GM19467 (cell line): ENCODE measurements at regions not wholly inside any gene's neighbourhood (a gene's known extent, or its start where the extent isn't known, plus 50 kb on each side); places are given as distances from the start of the nearest gene placed in this dataset.

ENCODE experiments used
- ATAC-seq: cut with Tn5 transposase; IDR thresholded peaks from one replicate; pipeline ENCODE4 v1.9.1; 2021; ENCODE audit warnings: mild to moderate bottlenecking, moderate library complexity; ENCODE audit not compliant: unreplicated experiment

DNA sequence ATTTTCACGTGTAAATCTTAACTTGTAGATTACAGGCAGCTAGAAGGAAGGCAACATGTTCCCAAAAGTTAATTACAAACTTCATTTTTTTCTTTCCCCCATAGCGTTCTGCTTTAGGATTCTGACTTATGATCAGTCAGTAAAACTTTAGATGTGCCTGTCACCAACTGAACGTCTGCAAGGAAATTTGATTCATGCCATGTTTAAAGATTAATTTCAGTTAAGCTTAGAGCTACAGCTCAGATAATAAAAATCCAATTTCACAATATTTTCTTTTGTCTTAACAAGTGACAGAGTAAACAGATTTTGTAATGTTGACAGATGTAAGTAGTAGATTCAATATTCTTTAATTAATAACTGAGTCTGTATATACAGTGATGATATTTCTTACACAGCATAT lies 253.1 kb downstream of the NFKBIZ start:
- no peak for ATAC-seq

- ATAC-seq: no peak
These were observed 254.7 kb downstream of the NFKBIZ start for GRCh38 chr3:102104033-102104432.

GRCh38 chr3:102105193-102105592 lies 255.9 kb downstream of the NFKBIZ start:
- no peak for ATAC-seq

DNA sequence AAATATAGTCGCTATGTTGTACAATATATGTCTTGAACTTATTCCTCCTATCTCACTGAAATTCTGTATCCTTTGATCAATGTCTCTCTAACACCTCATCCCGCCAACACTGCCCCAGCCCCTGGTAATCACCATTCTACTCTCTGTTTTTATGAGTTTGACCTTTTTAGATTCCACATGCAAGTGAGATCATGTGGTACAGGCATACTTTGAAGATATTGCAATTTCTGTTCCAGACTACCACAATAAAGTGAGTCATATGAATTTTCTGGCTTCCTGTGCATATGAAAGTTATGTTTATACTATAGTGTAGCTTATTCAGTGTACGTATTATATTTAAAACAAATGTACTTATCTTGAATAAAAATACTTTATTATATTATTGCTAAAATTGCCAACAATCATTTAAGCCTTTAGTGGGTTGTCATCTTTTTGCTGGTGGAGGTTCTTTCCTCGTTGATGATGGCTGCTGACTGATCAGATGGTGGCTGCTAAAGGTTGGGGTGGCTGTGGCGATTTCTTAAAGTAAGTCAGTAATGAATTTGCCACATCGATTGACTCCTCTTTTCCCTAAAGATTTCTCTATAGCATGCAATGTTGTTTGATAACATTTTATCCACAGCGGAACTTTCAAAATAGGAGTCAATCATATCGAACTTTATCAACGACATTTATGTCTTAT lies 257.2 kb downstream of the NFKBIZ start:
- ATAC-seq: no peak

GRCh38 chr3:102112704-102113230 lies 263.5 kb downstream of the NFKBIZ start:
- ATAC-seq: no peak

DNA sequence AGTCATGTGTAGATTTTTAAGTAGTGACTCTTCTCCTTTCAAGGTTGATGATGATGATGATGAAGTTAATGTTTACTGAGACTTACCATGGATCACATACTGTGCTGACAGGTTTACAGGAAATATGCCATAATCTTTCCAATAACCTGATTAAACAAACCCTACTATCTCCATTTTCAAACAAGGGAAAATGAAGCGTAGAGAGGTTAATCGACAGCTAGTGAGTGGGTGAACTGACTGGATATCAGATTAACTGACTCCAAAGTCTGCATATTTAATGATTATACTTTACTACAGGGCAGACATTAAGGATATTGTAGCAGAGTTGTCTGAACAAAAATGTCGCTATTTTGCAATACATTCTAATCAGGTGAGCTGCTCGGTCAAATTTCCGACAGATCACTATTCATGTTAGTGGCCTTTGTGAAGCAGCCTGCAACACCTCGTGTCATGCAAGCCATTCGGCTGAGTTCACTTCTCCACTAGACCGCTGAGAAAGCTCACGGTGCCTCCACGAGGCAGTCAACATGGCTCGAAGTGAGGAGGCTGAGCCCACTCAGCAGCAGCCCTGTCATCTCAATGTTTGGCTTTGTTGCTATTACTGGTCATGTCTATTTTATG lies 264.2 kb downstream of the NFKBIZ start:
- ATAC-seq: no peak

- ATAC-seq: no peak
These were observed 265.1 kb downstream of the NFKBIZ start for GRCh38 chr3:102114264-102114979.

DNA sequence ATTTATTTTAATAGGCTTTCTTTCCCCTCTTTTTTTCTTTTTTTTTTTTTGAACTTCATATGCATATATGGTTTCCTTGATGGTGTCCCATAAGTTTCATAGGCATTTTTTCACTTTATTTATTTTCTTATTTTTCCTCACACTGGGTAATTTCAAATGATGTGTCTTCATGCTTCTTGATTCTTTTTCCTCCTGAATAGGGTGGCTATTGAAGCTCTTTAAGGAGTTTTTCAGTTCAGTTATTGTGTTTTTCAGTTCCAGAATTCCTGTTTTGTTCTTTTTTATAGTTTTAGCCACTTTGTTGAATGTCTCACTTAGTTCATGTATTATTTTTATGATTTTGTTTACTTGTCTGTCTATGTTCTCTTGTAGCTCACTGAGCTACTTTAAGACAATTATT lies 273.2 kb downstream of the NFKBIZ start:
- ATAC-seq: no peak

- no peak for ATAC-seq
These were observed 274.4 kb downstream of the NFKBIZ start for GRCh38 chr3:102123590-102124190.

- no peak for ATAC-seq
These were observed 275.0 kb downstream of the NFKBIZ start for GRCh38 chr3:102124282-102124681.

- ATAC-seq: no peak
These were observed 275.4 kb downstream of the NFKBIZ start for GRCh38 chr3:102124704-102125103.

DNA sequence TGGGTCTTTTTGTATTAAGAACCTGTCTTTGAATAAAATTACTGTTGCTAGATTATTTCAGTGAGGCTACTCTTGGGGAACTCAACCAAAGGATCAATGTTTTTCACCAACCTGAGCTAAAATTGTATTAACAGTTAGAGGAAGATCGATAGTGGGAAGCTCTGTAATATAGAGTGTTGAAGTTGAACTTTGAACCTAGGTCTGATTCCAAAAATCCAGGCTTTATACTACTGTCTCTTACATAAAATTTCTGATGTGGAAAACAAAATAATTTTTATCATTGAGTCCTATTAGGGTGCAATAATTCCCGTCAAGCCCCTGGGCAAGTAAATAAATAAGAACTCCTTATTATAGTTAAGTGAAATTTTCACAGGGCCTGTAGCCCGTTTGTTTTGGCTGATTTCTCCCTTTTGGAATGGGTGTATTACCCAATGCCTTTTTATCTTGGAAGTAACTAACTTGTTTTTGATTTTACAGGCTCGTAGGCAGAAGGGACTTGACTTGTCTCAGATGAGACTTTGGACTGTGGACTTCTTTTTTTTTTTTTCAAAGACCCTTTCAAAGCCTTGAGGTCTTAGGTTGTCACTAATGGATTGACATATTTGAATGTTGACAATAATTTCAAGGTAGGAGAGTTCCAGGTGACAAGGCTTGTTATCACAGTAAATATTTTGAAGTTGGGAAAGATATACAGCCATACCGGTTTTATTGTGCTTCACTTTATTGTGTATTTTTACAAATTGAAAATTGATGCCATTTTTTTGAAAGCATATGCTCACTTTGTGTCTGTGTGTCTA lies 276.1 kb downstream of the NFKBIZ start:
- ATAC-seq: no peak

- ATAC-seq: no peak
These were observed 276.7 kb downstream of the NFKBIZ start for GRCh38 chr3:102125994-102126368.

DNA sequence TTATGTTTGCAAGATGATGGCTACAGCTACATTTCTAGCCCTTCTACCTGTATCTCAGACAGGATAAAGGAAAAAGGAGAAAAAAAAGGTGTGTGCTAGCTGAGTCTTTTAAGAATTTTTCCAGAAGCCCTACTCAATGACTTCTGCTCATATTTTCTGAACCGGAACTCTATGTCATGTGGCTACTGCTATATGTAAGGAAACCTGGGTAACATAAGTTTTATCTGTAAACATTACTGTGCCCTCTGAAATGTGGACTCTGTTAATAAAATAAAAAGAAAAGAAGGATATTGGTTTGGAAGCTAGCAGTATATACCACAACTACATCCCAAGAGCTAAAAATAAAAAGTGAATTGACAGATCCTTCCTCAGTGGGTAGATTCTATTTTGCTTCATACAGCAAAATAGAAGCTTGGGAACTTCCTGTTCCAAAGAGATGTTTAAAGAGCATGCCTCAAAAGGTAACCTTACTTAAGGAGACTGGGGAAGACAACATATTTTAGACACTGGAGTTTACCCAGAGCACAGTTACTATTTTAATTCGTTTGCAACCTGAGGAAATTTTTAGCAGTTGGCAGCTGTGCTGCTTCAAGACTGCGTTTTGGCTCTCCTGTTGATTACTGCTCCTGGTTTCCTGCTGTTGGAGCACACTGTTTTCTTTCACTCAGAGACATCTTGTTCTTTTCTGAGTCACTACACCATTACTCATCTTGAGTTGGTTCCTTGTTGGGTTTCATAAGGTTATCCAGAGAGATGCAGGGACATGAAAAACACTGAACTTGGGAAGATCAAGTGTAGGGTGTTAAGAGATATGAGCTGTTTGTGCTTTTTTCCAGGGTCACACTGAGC lies 280.7 kb downstream of the NFKBIZ start:
- no peak for ATAC-seq

- ATAC-seq: no peak
These were observed 283.1 kb downstream of the NFKBIZ start for GRCh38 chr3:102132370-102132769.

- no peak for ATAC-seq
These were observed 284.1 kb downstream of the NFKBIZ start for GRCh38 chr3:102133376-102133775.

DNA sequence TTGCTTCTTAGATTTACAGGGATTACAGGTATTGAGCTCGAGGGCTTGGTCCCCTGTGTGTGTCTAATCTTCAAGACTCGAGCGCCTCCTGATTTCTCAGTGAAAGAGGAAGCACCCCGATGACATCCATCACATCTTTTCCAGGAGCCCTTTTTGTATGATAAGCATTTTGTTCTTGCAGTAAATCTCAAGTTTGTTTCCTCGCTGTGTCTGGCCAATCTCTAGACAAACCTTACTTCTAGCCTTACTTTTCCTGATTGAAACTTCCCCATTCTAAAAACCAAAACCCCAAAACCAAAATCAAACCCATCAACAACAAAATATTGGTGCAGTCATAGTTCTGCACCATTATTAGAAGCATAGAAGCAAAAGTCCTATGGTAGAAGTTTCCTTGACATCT lies 286.0 kb downstream of the NFKBIZ start:
- ATAC-seq: no peak

- no peak for ATAC-seq
These were observed 286.9 kb downstream of the NFKBIZ start for GRCh38 chr3:102136183-102136582.

- no peak for ATAC-seq
These were observed 290.8 kb downstream of the NFKBIZ start for GRCh38 chr3:102140116-102140515.
